Ishikawa (cell line): ENCODE measurements at regions not wholly inside any gene's neighbourhood (a gene's known extent, or its start where the extent isn't known, plus 50 kb on each side); places are given as distances from the start of the nearest gene placed in this dataset.

ENCODE experiments used
- CEBPB ChIP-seq: IDR thresholded peaks from 2 replicates; pipeline ENCODE4 v1.6.1; 2012
- CREB1 ChIP-seq: IDR thresholded peaks from 2 replicates; pipeline ENCODE4 v1.6.1; 2012; ENCODE audit warnings: low read depth
- EGR1 ChIP-seq: IDR thresholded peaks from 2 replicates; pipeline ENCODE4 v1.6.1; 2012
- EP300 ChIP-seq: IDR thresholded peaks from 2 replicates; pipeline ENCODE4 v1.6.1; 2012; ENCODE audit warnings: borderline replicate concordance
- NFIC ChIP-seq: IDR thresholded peaks from 2 replicates; pipeline ENCODE4 v1.6.1; 2012
- RAD21 ChIP-seq: IDR thresholded peaks from 2 replicates; pipeline ENCODE4 v1.6.1; 2012; ENCODE audit warnings: low read depth
- REST ChIP-seq: IDR thresholded peaks from 2 replicates; pipeline ENCODE4 v1.6.1; 2012; ENCODE audit warnings: low read depth, mild to moderate bottlenecking
- TEAD4 ChIP-seq: IDR thresholded peaks from 2 replicates; pipeline ENCODE4 v1.6.1; 2012
- USF1 ChIP-seq: IDR thresholded peaks from 2 replicates; pipeline ENCODE4 v1.6.1; 2012
- YY1 ChIP-seq: IDR thresholded peaks from 2 replicates; pipeline ENCODE4 v1.6.1; 2012; ENCODE audit warnings: low read depth
- ZBTB7A ChIP-seq: IDR thresholded peaks from 2 replicates; pipeline ENCODE4 v1.6.1; 2012; ENCODE audit warnings: low read depth

DNA sequence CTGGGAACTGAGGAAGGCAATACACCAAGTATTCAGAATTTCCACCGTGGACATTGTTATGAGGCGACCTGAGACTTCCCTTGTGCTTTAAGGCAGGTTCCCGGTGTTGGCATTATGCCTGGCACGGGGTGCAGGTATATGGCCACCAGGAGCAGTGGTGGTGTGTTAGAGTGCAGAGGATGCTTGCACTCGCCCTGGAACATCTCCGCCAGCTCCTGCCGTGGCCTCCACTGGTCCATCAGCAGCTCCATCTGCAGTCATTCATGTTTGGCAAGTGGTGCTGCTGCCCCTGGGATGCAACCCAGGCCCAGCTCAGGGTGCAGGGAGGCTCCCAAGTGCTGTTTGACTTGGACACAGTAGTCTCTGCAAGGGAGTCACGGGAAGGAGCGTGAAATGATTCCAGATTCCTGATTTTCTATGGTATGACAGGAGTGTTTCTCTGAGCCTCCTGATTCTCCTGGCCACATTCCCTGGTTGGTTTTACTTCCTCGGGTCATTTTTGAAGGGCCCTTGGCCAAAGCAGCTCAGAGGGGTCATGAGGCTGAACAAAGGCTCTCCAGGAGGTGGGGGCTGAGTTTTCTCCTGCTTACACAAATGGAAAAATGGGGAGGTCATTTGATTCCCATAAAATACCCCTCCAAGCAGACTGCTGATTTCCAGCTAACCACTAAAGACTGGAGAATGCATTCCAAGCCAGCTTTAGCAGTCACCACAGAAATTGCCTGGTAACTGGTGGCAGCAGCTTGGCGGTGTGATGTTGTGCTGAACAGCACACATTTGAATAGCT is 60.4 kb upstream of the PSEN2 start:
- no peak for TF ChIP-seq YY1
- no peak for TF ChIP-seq EP300
- TF ChIP-seq RAD21, result no peak
- no peak for TF ChIP-seq TEAD4
- TF ChIP-seq EGR1, result no peak
- no peak for TF ChIP-seq REST
- no peak for TF ChIP-seq CEBPB
- TF ChIP-seq NFIC, result no peak
- TF ChIP-seq CREB1, result no peak
- TF ChIP-seq USF1, result no peak
- TF ChIP-seq ZBTB7A, result no peak
